OCI-LY1 (cell line): ENCODE measurements at regions not wholly inside any gene's neighbourhood (a gene's known extent, or its start where the extent isn't known, plus 50 kb on each side); places are given as distances from the start of the nearest gene placed in this dataset.

Source experiments
- H2AFZ ChIP-seq: fragments of 200-600 bp; sonication (generic), shearing (Covaris generic); 2 replicates; pipeline ENCODE4 v1.6.0; 2014; ENCODE audit warnings: antibody characterized with exemption, mild to moderate bottlenecking, low read length
- H3F3A ChIP-seq: fragments of 200-600 bp; sonication (generic), shearing (Covaris generic); 2 replicates; pipeline ENCODE4 v1.6.0; 2014; ENCODE audit warnings: mild to moderate bottlenecking, antibody characterized with exemption, low read length, moderate library complexity; ENCODE audit not compliant: insufficient read depth
- H3K27ac ChIP-seq: fragments of 200-600 bp; sonication (generic); 2 replicates; pipeline ENCODE4 v1.5.1; 2014; ENCODE audit warnings: low read length, mixed run types, mild to moderate bottlenecking, low read depth; ENCODE audit not compliant: poor library complexity, severe bottlenecking
- H3K27me3 ChIP-seq: fragments of 200-600 bp; sonication (generic); 2 replicates; pipeline ENCODE4 v1.6.0; 2014; ENCODE audit warnings: antibody characterized with exemption, mild to moderate bottlenecking, low read length, moderate library complexity; ENCODE audit not compliant: insufficient read depth
- H3K36me3 ChIP-seq: fragments of 200-600 bp; sonication (generic); 2 replicates; pipeline ENCODE4 v1.6.1; 2014; ENCODE audit warnings: mild to moderate bottlenecking, antibody characterized with exemption, low read length, moderate library complexity, mixed read lengths; ENCODE audit not compliant: insufficient read depth
- H3K4me1 ChIP-seq: fragments of 200-600 bp; sonication (generic); 2 replicates; pipeline ENCODE4 v1.5.1; 2014; ENCODE audit warnings: mild to moderate bottlenecking, low read length, moderate library complexity; ENCODE audit not compliant: insufficient read depth, severe bottlenecking
- H3K4me2 ChIP-seq: fragments of 200-600 bp; sonication (generic), shearing (Covaris generic); 2 replicates; pipeline ENCODE4 v1.6.1; 2014; ENCODE audit warnings: low read length
- H3K4me3 ChIP-seq: fragments of 200-600 bp; sonication (generic); 2 replicates; pipeline ENCODE4 v1.5.1; 2014; ENCODE audit warnings: low read length, low read depth, mild to moderate bottlenecking, mixed read lengths; ENCODE audit not compliant: poor library complexity, severe bottlenecking
- H3K79me2 ChIP-seq: fragments of 200-600 bp; shearing (Covaris generic); 2 replicates; pipeline ENCODE4 v1.6.1; 2016; ENCODE audit warnings: mixed run types, low read length, mixed read lengths; ENCODE audit not compliant: insufficient read depth
- H3K9ac ChIP-seq: fragments of 200-600 bp; sonication (generic), shearing (Covaris generic); 2 replicates; pipeline ENCODE4 v1.6.1; 2014; ENCODE audit warnings: mild to moderate bottlenecking, low read length, mixed read lengths
- H3K9me2 ChIP-seq: fragments of 200-600 bp; sonication (generic), shearing (Covaris generic); 2 replicates; pipeline ENCODE4 v1.6.1; 2014; ENCODE audit warnings: low read depth, mild to moderate bottlenecking, low read length, mixed read lengths
- H3K9me3 ChIP-seq: fragments of 200-600 bp; shearing (Covaris generic); 2 replicates; pipeline ENCODE4 v1.6.1; 2014; ENCODE audit warnings: low read length, mixed read lengths
- H4K20me1 ChIP-seq: fragments of 200-600 bp; sonication (generic), shearing (Covaris generic); 2 replicates; pipeline ENCODE4 v1.6.0; 2016; ENCODE audit warnings: mild to moderate bottlenecking, low read length; ENCODE audit not compliant: insufficient read depth
- EZH2 ChIP-seq: fragments of 200-600 bp; sonication (generic), shearing (Covaris generic); IDR thresholded peaks from 2 replicates; pipeline ENCODE4 v1.8.0; 2017; ENCODE audit warnings: borderline replicate concordance, mixed run types, mild to moderate bottlenecking, antibody characterized with exemption, low read length, moderate library complexity, mixed read lengths
- TF ChIP-seq, protein P1 (sequence below): fragments of 200-600 bp; sonication (generic), shearing (Covaris generic); IDR thresholded peaks from 2 replicates; pipeline ENCODE4 v1.5.1; 2017; ENCODE audit warnings: mild to moderate bottlenecking, antibody characterized with exemption, low read length, moderate library complexity, mixed read lengths

- no peaks in the 10 kb centered on the region for H3K27me3 ChIP-seq
- no peaks in the 10 kb centered on the region for H4K20me1 ChIP-seq
- no peaks in the 10 kb centered on the region for H3K36me3 ChIP-seq
- no peak overlapping the region for H3K4me3 ChIP-seq
- no peaks in the 10 kb centered on the region for H3K79me2 ChIP-seq
- no peak overlapping the region for H3K9ac ChIP-seq
- H3K9me3 ChIP-seq = no peaks in the 10 kb centered on the region
- H3K4me2 ChIP-seq = no peak overlapping the region
- no peak overlapping the region for H2AFZ ChIP-seq
- H3F3A ChIP-seq = no peaks in the 10 kb centered on the region
- no peak for TF ChIP-seq EZH2
- TF ChIP-seq, protein P1, sequence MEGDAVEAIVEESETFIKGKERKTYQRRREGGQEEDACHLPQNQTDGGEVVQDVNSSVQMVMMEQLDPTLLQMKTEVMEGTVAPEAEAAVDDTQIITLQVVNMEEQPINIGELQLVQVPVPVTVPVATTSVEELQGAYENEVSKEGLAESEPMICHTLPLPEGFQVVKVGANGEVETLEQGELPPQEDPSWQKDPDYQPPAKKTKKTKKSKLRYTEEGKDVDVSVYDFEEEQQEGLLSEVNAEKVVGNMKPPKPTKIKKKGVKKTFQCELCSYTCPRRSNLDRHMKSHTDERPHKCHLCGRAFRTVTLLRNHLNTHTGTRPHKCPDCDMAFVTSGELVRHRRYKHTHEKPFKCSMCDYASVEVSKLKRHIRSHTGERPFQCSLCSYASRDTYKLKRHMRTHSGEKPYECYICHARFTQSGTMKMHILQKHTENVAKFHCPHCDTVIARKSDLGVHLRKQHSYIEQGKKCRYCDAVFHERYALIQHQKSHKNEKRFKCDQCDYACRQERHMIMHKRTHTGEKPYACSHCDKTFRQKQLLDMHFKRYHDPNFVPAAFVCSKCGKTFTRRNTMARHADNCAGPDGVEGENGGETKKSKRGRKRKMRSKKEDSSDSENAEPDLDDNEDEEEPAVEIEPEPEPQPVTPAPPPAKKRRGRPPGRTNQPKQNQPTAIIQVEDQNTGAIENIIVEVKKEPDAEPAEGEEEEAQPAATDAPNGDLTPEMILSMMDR = no peak
- H3K27ac ChIP-seq = no peak overlapping the region
- no peaks in the 10 kb centered on the region for H3K4me1 ChIP-seq
- H3K9me2 ChIP-seq = no peaks in the 10 kb centered on the region
Measured at GRCh38 chr16:75860326-75861053, 134.2 kb upstream of the CPHXL start.

DNA sequence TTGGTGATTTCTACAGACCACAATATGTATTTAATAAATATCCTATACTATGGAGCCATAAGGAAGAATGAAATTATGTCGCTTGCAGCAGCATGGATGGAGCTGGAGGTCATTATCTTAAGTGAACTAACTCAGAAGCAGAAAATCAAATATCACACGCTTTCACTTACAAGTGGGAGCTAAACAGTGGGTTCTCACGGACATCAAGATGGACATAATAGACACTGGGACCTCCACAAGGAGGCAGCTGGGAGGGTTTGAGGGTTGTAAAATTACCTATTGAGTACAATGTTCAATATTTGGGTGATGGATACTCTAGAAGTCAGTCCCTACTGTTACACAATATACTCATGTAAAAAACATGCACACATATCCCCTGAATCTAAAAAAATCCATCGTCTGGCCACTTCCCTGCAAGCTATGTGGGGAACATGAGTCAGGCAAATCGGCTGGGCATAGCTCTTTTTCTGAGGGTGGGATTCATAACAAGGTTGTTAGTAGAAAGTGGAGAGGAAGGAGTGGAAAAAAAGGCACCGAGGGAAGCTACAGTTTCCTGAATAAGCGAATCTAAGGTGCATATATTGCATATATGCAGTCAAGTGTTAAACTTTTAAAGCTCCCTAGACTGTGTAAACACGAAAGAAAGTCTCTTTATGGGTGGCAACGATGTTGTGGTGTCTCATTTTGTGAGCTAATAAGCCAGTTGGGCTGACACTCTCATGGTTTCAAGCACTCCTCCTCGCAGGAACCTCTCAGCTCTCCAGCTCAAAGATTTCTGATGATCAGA lies 135.2 kb upstream of the CPHXL start:
- H3K4me1 ChIP-seq = no peaks in the 10 kb centered on the region
- no peaks in the 10 kb centered on the region for H3K9me2 ChIP-seq
- no peaks in the 10 kb centered on the region for H3K9me3 ChIP-seq
- no peak overlapping the region for H3K4me3 ChIP-seq
- no peak overlapping the region for H3K9ac ChIP-seq
- no peaks in the 10 kb centered on the region for H4K20me1 ChIP-seq
- H2AFZ ChIP-seq = no peak overlapping the region
- no peaks in the 10 kb centered on the region for H3K27me3 ChIP-seq
- no peak overlapping the region for H3K27ac ChIP-seq
- no peaks in the 10 kb centered on the region for H3K79me2 ChIP-seq
- no peaks in the 10 kb centered on the region for H3K36me3 ChIP-seq
- H3F3A ChIP-seq = no peaks in the 10 kb centered on the region
- no peak for TF ChIP-seq EZH2
- TF ChIP-seq, protein P1 = no peak
- H3K4me2 ChIP-seq = no peak overlapping the region

GRCh38 chr16:75862098-75862386 lies 135.8 kb upstream of the CPHXL start:
- Histone ChIP-seq H3K4me3 (no peak overlapping the region), H2AFZ (no peak overlapping the region), H3K27me3 (no peaks in the 10 kb centered on the region), H3K9me3 (no peaks in the 10 kb centered on the region), H3K9me2 (no peaks in the 10 kb centered on the region), H3K9ac (no peak overlapping the region), H3K36me3 (no peaks in the 10 kb centered on the region), H3K27ac (no peak overlapping the region), H3K4me1 (no peaks in the 10 kb centered on the region), H3K4me2 (no peak overlapping the region), H3K79me2 (no peaks in the 10 kb centered on the region), H4K20me1 (no peaks in the 10 kb centered on the region), H3F3A (no peaks in the 10 kb centered on the region)
- TF ChIP-seq, protein P1 = no peak
- TF ChIP-seq EZH2 = no peak
